ENCODE measurements at regions not wholly inside any gene's neighbourhood (a gene's known extent, or its start where the extent isn't known, plus 50 kb on each side); places are given as distances from the start of the nearest gene placed in this dataset.

- TF ChIP-seq POLR2AphosphoS5 (IDR thresholded peaks at IDR 0.05; ENCODE audit: borderline replicate concordance, low read depth, low read length) = no peak
- no peak for TF ChIP-seq EZH2 (IDR thresholded peaks at IDR 0.05)
- TF ChIP-seq FOXP2 (optimal IDR thresholded peaks at IDR 0.05; ENCODE audit: control extremely low read depth, extremely low read length, insufficient read depth) = no peak
Measured at GRCh38 chr10:125536236-125536635, 146.7 kb downstream of the TEX36 start.

Data from SK-N-MC (cell line).